Rectal smooth muscle tissue (tissue), 1 donor: ENCODE measurements at regions not wholly inside any gene's neighbourhood (a gene's known extent, or its start where the extent isn't known, plus 50 kb on each side); places are given as distances from the start of the nearest gene placed in this dataset.

Source experiments
- H3K27ac ChIP-seq: one replicate; pipeline ENCODE4 v1.7.0; 2013; ENCODE audit warnings: low read depth, low read length, inconsistent platforms
- H3K27me3 ChIP-seq: one replicate; pipeline ENCODE4 v1.7.0; 2013; ENCODE audit warnings: low read length; ENCODE audit not compliant: control insufficient read depth, insufficient read depth
- H3K36me3 ChIP-seq: one replicate; pipeline ENCODE4 v1.7.0; 2013; ENCODE audit warnings: low read length; ENCODE audit not compliant: control insufficient read depth, insufficient read depth
- H3K4me1 ChIP-seq: one replicate; pipeline ENCODE4 v1.7.0; 2013; ENCODE audit warnings: low read length; ENCODE audit not compliant: control insufficient read depth, insufficient read depth
- H3K4me3 ChIP-seq: one replicate; pipeline ENCODE4 v1.7.0; 2013; ENCODE audit warnings: low read length
- H3K9ac ChIP-seq: one replicate; pipeline ENCODE4 v1.7.0; 2013; ENCODE audit warnings: low read length

DNA sequence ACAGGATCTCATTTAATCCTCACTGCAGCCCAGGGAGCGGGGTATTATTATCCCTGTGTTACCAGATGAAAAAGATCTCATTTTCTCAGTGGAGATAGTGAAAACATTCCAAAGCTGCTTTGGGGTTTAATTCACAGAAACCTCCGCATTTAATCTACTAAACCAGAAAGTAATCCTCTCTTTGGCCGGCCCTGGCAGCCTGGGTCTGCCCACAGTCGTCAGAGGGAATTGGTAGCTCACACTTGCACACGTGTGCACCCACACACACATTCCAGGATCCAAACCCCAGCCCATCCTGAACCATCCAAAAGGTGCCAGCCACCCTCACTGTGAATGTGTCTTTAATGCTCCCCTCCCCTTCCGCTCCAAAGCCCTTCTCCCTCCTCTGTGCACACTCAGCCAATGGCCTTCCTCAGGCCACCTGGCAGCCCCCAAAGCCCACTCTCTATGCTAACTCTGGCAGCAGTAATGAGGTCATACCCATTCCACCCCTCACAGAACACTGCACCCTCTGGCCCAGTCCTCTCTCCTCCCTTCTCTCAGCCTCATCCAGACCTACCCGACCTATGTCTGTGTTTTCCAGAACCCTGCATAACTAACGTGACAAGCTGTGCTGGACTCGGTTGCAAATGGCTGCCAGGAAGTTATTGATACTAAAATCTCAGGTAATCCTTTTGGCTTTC is 466.2 kb downstream of the SOX6 start:
- no peaks in the 10 kb centered on the region for H3K27me3 ChIP-seq

DNA sequence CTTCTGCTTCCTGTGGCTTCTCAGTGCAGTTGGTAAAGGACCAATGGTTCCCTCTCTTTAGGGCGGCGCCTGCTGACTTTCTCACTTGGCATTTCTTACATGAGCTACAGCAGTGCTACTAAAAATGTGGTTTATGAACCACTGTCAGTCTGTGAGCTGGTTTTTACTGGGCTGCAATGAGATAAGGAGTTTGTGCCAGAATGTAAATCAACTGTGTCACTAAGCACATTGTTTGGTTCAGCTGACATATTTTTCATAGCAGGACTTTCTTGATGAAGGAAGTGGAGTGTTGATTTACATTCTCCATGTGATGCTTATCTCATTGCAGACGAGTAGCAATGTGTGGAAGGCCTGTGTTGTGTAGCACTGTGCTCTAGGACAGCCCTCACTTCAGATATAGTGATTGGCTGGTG is 463.3 kb downstream of the SOX6 start:
- Histone ChIP-seq H3K27me3 (no peaks in the 10 kb centered on the region), H3K27ac (no peak overlapping the region)

More for the DNA sequence above, 466.2 kb downstream of the SOX6 start:
- Histone ChIP-seq H3K36me3 (no peaks in the 10 kb centered on the region), H3K4me1 (peaks cover 4% of the 10 kb centered on the region), H3K9ac (no peak overlapping the region), H3K27ac (no peak overlapping the region), H3K4me3 (no peak overlapping the region)

DNA sequence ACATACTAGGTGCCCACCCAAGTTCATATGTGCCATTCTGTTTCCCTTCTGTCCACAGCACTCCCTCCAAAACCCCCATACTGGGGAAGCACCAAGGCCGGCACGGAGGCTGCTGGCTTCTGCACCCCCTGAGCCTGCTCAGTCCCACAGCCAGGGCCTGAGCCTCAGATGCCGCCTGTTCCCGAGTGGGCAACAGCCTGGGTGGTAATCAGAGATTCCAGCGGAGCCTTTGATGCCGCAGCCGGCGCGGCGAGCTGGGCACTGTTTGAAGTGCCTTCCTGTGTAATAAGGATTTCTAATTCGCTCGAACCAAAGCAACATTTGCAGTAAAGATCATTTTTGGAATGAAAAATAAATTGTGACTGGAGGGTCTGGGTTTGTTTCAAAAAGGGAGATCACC is 460.3 kb downstream of the SOX6 start:
- H3K4me3 ChIP-seq, result no peak overlapping the region
- H3K4me1 ChIP-seq, result peaks cover 4% of the 10 kb centered on the region
- H3K27ac ChIP-seq, result no peak overlapping the region
- no peaks in the 10 kb centered on the region for H3K27me3 ChIP-seq
- no peaks in the 10 kb centered on the region for H3K36me3 ChIP-seq
- H3K9ac ChIP-seq, result no peak overlapping the region

More for the DNA sequence above, 463.3 kb downstream of the SOX6 start:
- Histone ChIP-seq H3K9ac (no peak overlapping the region), H3K36me3 (no peaks in the 10 kb centered on the region), H3K4me1 (peaks cover 4% of the 10 kb centered on the region), H3K4me3 (no peak overlapping the region)

DNA sequence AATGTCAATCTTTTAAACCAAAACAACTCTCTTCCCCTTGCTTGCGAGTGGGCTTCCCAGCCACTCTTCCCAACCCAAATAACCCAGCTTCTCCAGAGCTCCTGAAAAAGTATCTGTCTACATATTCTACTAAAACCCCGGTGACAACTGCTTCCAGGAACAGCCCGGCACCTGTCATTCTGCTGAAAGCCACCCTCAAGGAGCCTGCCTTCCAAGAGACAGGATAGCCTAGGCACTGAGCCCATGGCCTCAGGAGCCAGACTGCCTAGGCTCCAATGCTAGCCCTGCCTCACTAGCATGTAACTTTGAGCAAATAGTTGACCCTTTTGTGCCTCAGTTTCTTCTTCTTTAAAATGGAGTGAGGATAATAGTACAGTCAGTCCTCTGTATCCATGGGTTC is 459.8 kb downstream of the SOX6 start:
- Histone ChIP-seq H3K9ac (no peak overlapping the region), H3K4me3 (no peak overlapping the region), H3K27ac (no peak overlapping the region), H3K27me3 (no peaks in the 10 kb centered on the region), H3K36me3 (no peaks in the 10 kb centered on the region), H3K4me1 (peaks cover 4% of the 10 kb centered on the region)

DNA sequence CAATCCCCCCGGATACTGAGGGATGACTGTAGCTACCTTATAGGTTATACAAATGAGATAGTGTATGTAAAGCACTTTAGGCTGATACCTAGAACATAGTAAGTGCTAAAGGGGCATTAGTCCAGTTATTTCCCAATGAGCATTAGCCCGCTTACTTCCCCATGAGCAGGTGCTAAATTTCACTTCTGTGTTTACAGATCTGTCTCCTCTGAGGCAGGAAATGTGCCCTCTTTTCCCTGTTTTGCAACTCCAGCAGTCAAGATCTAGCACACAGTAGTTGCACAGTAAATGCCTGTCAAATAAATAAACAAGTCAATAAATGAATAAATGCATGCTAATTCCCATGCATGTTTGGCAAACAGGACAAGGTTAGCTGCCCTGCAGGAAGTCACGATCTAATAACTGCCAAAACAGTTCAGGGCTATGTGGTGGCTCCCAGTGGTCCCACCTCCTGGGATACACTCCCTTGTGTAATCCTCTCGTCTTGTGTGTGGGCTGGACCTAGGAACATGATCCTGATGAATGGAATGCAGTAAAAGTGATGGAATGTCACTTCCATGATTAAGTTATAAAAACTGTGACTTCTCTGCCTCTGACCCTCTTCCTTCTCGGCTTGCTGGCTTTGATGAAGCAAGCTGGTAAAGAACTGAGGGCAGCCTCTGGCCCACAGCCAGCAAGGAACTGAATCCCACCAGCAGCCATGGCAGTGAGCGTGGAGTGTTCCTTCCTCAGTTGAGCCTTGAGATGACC is 459.0 kb downstream of the SOX6 start:
- Histone ChIP-seq H3K27me3 (no peaks in the 10 kb centered on the region), H3K4me1 (peaks cover 4% of the 10 kb centered on the region), H3K27ac (no peak overlapping the region), H3K36me3 (no peaks in the 10 kb centered on the region), H3K4me3 (no peak overlapping the region), H3K9ac (no peak overlapping the region)

DNA sequence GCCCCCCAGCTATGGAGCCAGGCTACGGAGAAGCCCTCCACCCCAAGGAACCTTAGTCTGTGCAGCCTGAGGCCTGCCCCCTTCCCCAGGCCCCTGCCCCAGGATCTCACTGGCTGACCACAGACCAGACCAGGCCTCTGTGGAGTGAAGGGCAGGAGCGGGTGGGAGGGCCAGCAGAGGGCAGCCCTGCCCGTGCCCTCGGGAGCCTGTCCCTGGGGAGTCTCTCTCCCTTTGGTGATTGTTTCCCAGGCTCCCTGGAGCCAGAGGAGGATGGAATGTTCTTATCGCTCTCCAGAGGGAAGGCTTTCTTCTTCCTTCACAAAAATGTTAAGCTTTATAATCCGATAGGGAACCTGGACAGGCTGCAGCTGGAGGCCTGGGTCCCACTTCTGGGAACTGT is 455.3 kb downstream of the SOX6 start:
- H3K4me1 ChIP-seq, result no peaks in the 10 kb centered on the region
- H3K27ac ChIP-seq, result no peak overlapping the region
- no peaks in the 10 kb centered on the region for H3K27me3 ChIP-seq
- H3K36me3 ChIP-seq, result no peaks in the 10 kb centered on the region
- no peak overlapping the region for H3K9ac ChIP-seq
- no peak overlapping the region for H3K4me3 ChIP-seq

DNA sequence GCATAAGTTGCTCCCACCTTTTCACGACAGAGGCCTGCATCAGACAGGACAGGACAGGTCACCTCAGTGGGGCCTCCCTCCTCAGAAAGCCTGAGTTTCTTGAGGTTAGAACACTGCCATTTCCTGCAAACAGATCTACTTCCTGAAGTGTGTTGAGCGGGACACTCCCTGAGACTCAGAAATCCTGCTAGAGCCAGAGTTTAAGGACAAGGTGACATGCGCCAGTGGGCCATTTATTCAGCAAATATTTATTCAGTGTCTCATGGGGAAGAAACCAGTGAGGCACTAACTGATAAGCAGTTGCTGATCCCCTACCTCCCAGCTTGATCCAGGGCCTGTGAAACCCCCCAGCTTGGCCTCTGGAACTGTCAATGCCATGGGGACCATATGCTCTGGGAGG is 454.6 kb downstream of the SOX6 start:
- Histone ChIP-seq H3K4me1 (no peaks in the 10 kb centered on the region), H3K36me3 (no peaks in the 10 kb centered on the region), H3K27me3 (no peaks in the 10 kb centered on the region), H3K4me3 (no peak overlapping the region), H3K9ac (no peak overlapping the region), H3K27ac (no peak overlapping the region)

DNA sequence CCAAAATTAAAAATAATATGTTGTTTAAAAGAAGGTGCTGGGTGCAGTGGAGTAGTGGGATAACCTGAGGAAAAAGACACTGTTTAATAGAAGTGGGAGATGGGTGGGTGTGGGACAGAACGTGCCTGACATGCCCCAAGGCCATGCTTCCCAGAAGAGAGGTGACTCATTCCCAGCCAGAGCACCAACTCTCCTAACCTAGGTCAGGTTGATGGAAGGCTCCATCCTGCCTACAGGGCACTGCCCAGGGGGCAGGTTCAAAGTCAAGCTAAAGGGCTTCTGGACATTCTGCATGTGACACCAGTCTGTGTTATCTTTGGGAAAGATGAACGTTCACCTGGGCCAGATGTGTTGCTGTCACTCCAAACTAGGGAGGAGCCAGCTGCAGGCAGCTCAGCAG is 453.1 kb downstream of the SOX6 start:
- H3K36me3 ChIP-seq, result no peaks in the 10 kb centered on the region
- no peaks in the 10 kb centered on the region for H3K4me1 ChIP-seq
- H3K27ac ChIP-seq, result no peak overlapping the region
- no peaks in the 10 kb centered on the region for H3K27me3 ChIP-seq
- H3K4me3 ChIP-seq, result no peak overlapping the region
- no peak overlapping the region for H3K9ac ChIP-seq

DNA sequence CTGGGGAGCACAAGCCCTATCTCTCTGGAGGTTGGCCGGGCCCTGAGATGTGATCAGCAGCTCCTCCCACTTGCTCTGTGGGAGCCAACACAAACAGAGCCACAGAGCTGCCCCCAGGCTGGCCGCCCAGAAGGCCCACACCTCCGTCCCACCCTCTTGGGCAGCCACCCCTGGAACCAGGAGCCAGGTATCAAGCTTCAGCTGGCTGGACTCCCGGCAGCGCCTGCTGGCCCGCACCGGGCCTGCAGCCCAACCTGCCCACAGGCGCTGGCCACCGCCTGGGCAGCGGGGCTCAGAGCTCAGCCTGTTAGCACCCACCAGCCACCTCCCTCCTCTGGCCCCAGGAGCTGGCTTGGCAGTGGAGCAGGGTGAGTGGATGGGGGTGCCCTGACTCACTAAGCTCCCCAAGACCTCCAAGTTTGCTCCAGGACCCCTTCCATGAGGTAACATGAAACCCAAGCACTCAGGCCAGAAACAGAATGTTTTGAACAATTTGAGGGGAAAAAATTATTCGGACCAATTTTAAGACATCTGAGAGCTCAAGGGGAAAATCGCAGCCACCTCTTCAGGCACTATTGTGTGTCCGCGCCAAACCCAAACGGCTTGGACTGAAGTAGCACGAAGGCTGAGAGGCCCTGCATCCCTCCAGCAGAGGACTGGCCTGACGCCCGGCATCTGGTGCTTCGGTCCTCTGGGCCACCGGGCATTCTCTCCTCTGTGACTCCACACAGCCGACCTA is 450.8 kb downstream of the SOX6 start:
- H3K27me3 ChIP-seq, result no peaks in the 10 kb centered on the region
- H3K4me3 ChIP-seq, result no peak overlapping the region
- no peaks in the 10 kb centered on the region for H3K4me1 ChIP-seq
- no peak overlapping the region for H3K27ac ChIP-seq
- H3K36me3 ChIP-seq, result no peaks in the 10 kb centered on the region
- H3K9ac ChIP-seq, result no peak overlapping the region

DNA sequence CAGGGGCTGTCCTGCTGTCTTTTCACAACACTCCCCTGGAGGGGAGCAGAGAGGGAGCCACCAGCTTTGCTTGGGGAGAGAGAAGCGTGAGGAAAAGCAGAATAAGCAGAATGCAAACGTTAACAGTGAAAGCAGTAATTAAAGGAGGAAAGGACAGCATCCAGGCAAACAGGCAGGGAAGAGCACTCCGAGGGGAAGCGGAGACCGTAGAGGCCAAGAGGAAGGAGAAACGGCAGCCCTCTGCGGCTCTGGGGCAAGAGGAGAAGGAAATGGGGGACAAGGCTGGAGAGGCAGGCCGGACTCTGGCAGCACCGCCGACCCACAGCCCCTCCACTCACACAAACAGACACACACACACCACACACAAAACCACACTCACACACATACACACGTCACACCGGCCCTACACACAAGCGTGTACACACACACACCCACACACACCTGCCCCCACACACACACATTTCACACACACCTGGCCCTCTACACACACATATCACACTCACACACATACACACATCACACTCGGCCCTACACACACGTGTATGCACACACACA is 449.8 kb downstream of the SOX6 start:
- no peaks in the 10 kb centered on the region for H3K4me1 ChIP-seq
- no peaks in the 10 kb centered on the region for H3K36me3 ChIP-seq
- H3K27me3 ChIP-seq, result no peaks in the 10 kb centered on the region
- H3K4me3 ChIP-seq, result no peak overlapping the region
- no peak overlapping the region for H3K9ac ChIP-seq
- no peak overlapping the region for H3K27ac ChIP-seq

DNA sequence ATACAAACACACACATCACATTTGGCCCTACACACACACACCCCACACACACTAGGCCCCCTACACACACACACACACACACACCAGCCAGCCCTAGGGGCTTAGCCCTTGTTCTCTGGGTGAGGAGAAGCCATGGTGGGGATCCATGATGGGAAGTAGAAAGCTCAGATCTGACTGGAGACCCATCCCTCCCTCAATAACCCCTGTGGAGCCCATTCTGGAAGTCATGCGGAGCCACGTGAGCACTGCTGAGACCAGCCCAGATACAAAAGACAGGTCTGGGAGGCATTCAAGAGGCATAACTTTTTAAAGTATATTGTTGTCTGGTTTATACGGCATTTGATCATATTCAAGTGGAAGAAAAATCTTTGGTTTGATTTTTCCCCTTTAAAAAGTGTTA is 448.5 kb downstream of the SOX6 start:
- H3K36me3 ChIP-seq, result no peaks in the 10 kb centered on the region
- no peak overlapping the region for H3K9ac ChIP-seq
- H3K27ac ChIP-seq, result no peak overlapping the region
- no peak overlapping the region for H3K4me3 ChIP-seq
- no peaks in the 10 kb centered on the region for H3K27me3 ChIP-seq
- no peaks in the 10 kb centered on the region for H3K4me1 ChIP-seq

DNA sequence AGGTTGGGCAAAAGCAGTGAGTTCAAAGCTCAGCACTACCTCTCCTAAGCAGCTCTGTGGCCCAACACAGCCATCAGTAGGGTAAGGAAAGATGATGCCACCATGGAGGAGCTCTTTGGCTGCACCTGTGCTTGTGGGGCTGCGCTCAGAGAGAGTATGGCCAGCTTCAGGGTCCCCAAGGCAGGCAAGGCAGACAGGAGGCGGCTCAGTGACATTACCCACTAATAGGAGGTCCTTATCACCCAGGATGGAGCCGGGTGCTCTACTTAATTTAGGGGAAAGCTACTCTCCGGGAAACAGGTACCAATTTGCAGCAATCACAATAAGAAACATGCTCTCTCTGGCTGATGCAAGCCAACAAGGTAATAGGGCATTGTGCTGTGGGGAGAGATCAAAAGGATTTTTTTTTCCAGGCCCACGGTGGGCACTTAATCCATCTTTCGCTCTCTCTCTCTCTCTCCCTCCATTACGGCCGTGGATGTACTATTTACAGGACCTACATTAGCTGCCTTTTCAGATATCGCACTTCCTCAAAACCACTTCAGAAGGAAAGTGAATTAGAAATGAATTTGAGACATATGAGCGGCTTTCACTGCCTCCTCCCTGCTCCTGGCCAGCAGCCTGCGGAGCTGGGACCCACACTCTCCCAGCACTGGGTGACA is 446.3 kb downstream of the SOX6 start:
- no peaks in the 10 kb centered on the region for H3K27me3 ChIP-seq
- H3K27ac ChIP-seq, result no peak overlapping the region
- H3K4me1 ChIP-seq, result no peaks in the 10 kb centered on the region

More for the DNA sequence above, 446.3 kb downstream of the SOX6 start:
- H3K36me3 ChIP-seq, result no peaks in the 10 kb centered on the region
- no peak overlapping the region for H3K4me3 ChIP-seq
- H3K9ac ChIP-seq, result no peak overlapping the region
